Esophagus muscularis mucosa (tissue), 4 donors: ENCODE measurements at regions not wholly inside any gene's neighbourhood (a gene's known extent, or its start where the extent isn't known, plus 50 kb on each side); places are given as distances from the start of the nearest gene placed in this dataset.

Source experiments
- DNase-seq: peaks from one replicate; pipeline ENCODE4 v3.0.0-alpha.2; 2017; ENCODE audit errors: extremely low spot score
- H3K27ac ChIP-seq, 4 donors: fragments of 200-600 bp; sonication (generic); replicated peaks in 1 of 4; 1 replicate in 3 of 4; 2 replicates in 1 of 4; pipeline ENCODE4 v1.5.1; 2016 to 2019; ENCODE audit warnings: mild to moderate bottlenecking in 1 of 4
- H3K27me3 ChIP-seq, 4 donors: fragments of 200-600 bp; sonication (generic); one replicate each; pipeline versions ENCODE4 v1.5.1 to v1.6.0; 2016 to 2019
- H3K36me3 ChIP-seq, 4 donors: fragments of 200-600 bp; sonication (generic); one replicate each; pipeline ENCODE4 v1.5.1; 2016 to 2019
- H3K4me1 ChIP-seq, 4 donors: fragments of 200-600 bp; sonication (generic); one replicate each; pipeline ENCODE4 v1.5.1; 2016 to 2019
- H3K4me3 ChIP-seq, 4 donors: fragments of 200-600 bp; sonication (generic); 1 replicate in 2 of 4; 2 replicates in 2 of 4; pipeline ENCODE4 v1.5.1; 2016 to 2019; ENCODE audit warnings: mild to moderate bottlenecking in 4 of 4, moderate library complexity in 1 of 4
- H3K9me3 ChIP-seq, 4 donors: fragments of 200-600 bp; sonication (generic); 1 replicate in 3 of 4; 2 replicates in 1 of 4; pipeline ENCODE4 v1.5.1; 2016 to 2019
- EP300 ChIP-seq: sonication (generic); formaldehyde crosslinking; IDR thresholded peaks from one replicate; pipeline ENCODE4 v1.6.1; 2017; ENCODE audit warnings: antibody characterized with exemption
- POLR2A ChIP-seq: fragments of 450-650 bp; IDR thresholded peaks from one replicate; pipeline ENCODE4 v1.6.1; 2017; ENCODE audit warnings: antibody characterized with exemption, moderate library complexity, mild to moderate bottlenecking, low read depth
- POLR2AphosphoS5 ChIP-seq, 2 donors: sonication (generic); formaldehyde crosslinking; IDR thresholded peaks; one replicate each; pipeline ENCODE4 v1.6.1; 2017; ENCODE audit warnings: antibody characterized with exemption in 2 of 2
- WGBS: methylation state at CpG from one replicate; pipeline ENCODE4 v1.1.5; 2018; 5-methylcytosine and 5-hydroxymethylcytosine counted together
- intact Hi-C: fragments of 100-400 bp; cut with DNase I; formaldehyde crosslinking; loops from one replicate; pipeline ENCODE4 v1.15.1; 2023
- TF ChIP-seq, protein P1 (sequence below), 3 experiments: fragments of 200-600 bp in 2 of 3; fragments of 450-650 bp in 1 of 3; sonication (generic) in 2 of 3; IDR thresholded peaks; one replicate each; pipeline ENCODE4 v1.5.1; 2017 to 2019; ENCODE audit warnings: antibody characterized with exemption in 3 of 3, mild to moderate bottlenecking in 2 of 3, moderate library complexity in 1 of 3

- Histone ChIP-seq H3K4me1 (no peaks in the 10 kb centered on the region), H3K9me3 (no peaks in the 10 kb centered on the region), H3K27ac (no peak overlapping the region), H3K4me3 (no peak overlapping the region), H3K27me3 (peaks cover 0 to 54% (median 0%) of the 10 kb centered on the region in 4 donors), H3K36me3 (no peaks in the 10 kb centered on the region)
- intact Hi-C loops, result no loop called here
- TF ChIP-seq EP300 (no peak), POLR2A (no peak), POLR2AphosphoS5 (IDR thresholded peaks at IDR 0.05) (no peak)
- TF ChIP-seq, protein P1, sequence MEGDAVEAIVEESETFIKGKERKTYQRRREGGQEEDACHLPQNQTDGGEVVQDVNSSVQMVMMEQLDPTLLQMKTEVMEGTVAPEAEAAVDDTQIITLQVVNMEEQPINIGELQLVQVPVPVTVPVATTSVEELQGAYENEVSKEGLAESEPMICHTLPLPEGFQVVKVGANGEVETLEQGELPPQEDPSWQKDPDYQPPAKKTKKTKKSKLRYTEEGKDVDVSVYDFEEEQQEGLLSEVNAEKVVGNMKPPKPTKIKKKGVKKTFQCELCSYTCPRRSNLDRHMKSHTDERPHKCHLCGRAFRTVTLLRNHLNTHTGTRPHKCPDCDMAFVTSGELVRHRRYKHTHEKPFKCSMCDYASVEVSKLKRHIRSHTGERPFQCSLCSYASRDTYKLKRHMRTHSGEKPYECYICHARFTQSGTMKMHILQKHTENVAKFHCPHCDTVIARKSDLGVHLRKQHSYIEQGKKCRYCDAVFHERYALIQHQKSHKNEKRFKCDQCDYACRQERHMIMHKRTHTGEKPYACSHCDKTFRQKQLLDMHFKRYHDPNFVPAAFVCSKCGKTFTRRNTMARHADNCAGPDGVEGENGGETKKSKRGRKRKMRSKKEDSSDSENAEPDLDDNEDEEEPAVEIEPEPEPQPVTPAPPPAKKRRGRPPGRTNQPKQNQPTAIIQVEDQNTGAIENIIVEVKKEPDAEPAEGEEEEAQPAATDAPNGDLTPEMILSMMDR (IDR thresholded peaks at IDR 0.05), result no peak
- 67% methylated on average over 16 of the region's 16 CpGs for WGBS
- DNase-seq, result no peak
Observed at GRCh38 chr1:22253012-22253790, 110.3 kb upstream of the WNT4 start.

DNA sequence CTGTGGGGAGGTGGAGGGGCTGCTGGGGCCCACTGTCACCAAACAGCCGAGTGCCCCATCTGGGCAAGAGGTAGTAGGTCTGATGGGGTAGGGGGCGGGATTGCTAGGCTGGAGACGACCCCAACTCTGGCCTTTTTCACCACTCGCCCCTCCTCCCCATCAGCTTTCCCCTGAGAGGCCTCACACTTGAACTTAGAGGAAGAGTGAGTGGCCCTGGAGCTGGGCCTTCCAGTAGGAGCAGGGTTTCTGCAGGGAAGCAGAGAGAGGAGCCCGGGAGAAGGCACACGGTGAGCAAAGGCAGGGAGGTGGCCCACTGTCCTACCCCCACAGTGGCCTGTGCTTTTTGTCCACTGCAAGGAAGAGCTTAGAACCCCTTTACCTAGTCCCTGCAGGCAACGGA, 111.9 kb upstream of the WNT4 start:
- Histone ChIP-seq H3K27ac (no peak overlapping the region), H3K27me3 (peaks cover 0 to 62% (median 0%) of the 10 kb centered on the region in 4 donors), H3K9me3 (no peaks in the 10 kb centered on the region), H3K4me1 (no peaks in the 10 kb centered on the region), H3K36me3 (no peaks in the 10 kb centered on the region), H3K4me3 (no peak overlapping the region)
- intact Hi-C loops, result no loop called here
- 81% methylated on average over 5 of the region's 7 CpGs for WGBS
- no peak for DNase-seq
- TF ChIP-seq POLR2AphosphoS5 (IDR thresholded peaks at IDR 0.05), result no peak
- no peak for TF ChIP-seq EP300
- no peak for TF ChIP-seq POLR2A
- TF ChIP-seq, protein P1 (IDR thresholded peaks at IDR 0.05), result no peak

DNA sequence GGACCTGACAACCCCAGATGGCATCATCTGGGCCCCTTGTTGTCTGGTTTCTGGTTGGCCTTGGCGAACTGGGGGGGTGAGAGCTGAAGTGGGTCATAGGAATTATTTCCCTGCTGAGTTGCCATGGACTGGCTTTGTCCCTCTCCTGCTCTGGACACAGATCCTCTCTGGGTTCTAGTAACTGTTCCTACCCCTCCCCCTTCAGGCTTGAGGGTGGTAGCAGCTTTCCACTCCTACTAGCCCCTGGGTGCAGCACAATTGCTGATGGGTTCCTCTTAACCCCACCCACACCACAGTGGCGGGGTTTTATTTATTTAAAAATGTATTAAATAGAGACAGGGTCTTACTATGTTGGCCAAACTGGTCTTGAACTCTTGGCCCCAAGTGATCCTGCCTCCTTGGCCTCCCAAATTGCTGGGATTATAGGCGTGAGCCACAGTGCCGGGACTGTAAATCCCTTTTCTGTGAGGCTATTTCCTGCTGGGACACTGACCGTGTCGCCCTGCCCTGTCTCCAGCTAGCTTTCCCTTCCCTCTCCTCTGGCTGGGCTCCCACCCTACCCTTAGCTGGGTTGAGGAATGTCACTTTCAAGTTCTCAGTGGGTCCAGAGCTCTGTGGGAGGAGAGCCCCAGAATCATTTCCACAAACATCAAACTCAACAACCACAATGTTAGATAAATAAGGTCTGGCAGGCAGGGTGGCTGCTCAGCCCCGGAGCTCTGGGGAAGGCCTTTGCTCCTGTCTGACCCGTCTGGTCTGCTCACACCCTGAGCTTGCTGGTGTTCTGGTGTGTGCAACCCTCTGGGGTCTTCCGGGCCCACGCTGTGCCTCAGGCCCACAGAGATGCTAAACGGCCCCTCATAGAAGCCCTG, 112.7 kb upstream of the WNT4 start:
- Histone ChIP-seq H3K27me3 (peaks cover 0 to 60% (median 0%) of the 10 kb centered on the region in 4 donors), H3K4me3 (no peak overlapping the region), H3K4me1 (no peaks in the 10 kb centered on the region), H3K36me3 (no peaks in the 10 kb centered on the region), H3K9me3 (no peaks in the 10 kb centered on the region), H3K27ac (no peak overlapping the region)
- no peak for TF ChIP-seq EP300
- TF ChIP-seq POLR2A, result no peak
- no peak for TF ChIP-seq POLR2AphosphoS5 (IDR thresholded peaks at IDR 0.05)
- TF ChIP-seq, protein P1 (IDR thresholded peaks at IDR 0.05), result no peak
- intact Hi-C loops, result no loop called here
- no peak for DNase-seq
- WGBS, result 84% methylated on average over 6 of the region's 11 CpGs

DNA sequence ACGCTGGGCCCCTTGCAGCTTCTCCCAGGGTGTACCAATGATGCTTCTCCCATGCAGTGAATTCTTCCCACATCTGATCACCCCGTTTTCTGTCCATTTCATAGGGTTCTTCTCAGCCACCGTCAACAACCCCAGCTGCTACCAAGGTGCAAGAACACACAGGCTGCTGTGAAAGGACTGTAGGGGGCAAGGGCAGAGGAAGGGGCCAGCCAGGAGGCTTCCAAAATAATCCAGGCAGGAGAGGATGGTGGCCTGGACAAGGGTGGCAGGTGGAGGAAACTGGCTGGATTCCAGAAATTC, 113.3 kb upstream of the WNT4 start:
- 68% methylated on average over 3 of the region's 3 CpGs for WGBS
- Histone ChIP-seq H3K4me3 (no peak overlapping the region), H3K27ac (no peak overlapping the region), H3K36me3 (no peaks in the 10 kb centered on the region), H3K27me3 (peaks cover 0 to 59% (median 0%) of the 10 kb centered on the region in 4 donors), H3K9me3 (no peaks in the 10 kb centered on the region), H3K4me1 (no peaks in the 10 kb centered on the region)
- TF ChIP-seq EP300 (no peak), POLR2A (no peak), POLR2AphosphoS5 (IDR thresholded peaks at IDR 0.05) (no peak)
- TF ChIP-seq, protein P1 (IDR thresholded peaks at IDR 0.05), result no peak
- intact Hi-C loops, result no loop called here
- DNase-seq, result no peak
